ENCODE measurements at regions not wholly inside any gene's neighbourhood (a gene's known extent, or its start where the extent isn't known, plus 50 kb on each side); places are given as distances from the start of the nearest gene placed in this dataset.
"Not testable (repeated sequence)": the region's sequence is repeated elsewhere in the genome, so short reads cannot be mapped to it uniquely, and the experiment has no call there.

GRCh38 chr2:31785876-31786275 lies 205.1 kb upstream of the SRD5A2 start:
- Histone ChIP-seq H3K4me3 (ENCODE audit: insufficient read depth, low read depth, low read length) (no peak overlapping the region), H3K27me3 (ENCODE audit: insufficient read depth, low read length) (no peaks in the 10 kb centered on the region), H3K36me3 (ENCODE audit: insufficient read depth, low read length) (no peaks in the 10 kb centered on the region), H3K27ac (ENCODE audit: low read depth, low read length) (no peak overlapping the region), H3K4me2 (ENCODE audit: low read length) (no peak overlapping the region), H3K79me2 (ENCODE audit: insufficient read depth, low read length) (no peaks in the 10 kb centered on the region), H3K9me3 (ENCODE audit: insufficient read depth, low read depth, low read length) (no peaks in the 10 kb centered on the region), H4K20me1 (ENCODE audit: insufficient read depth, low read length) (no peaks in the 10 kb centered on the region), H3K4me1 (ENCODE audit: insufficient read depth, low read length) (no peaks in the 10 kb centered on the region), H3K9ac (ENCODE audit: low read length) (no peak overlapping the region), H2AFZ (ENCODE audit: low read depth, low read length) (no peak overlapping the region)
- TF ChIP-seq CTCF (IDR thresholded peaks at IDR 0.05; ENCODE audit: insufficient read depth, low read depth, low read length), result no peak
- TF ChIP-seq EZH2 (IDR thresholded peaks at IDR 0.05; ENCODE audit: insufficient read depth, low read length), result no peak
- Mint-ChIP-seq H3K9me3 (ENCODE audit: unreplicated experiment) (peaks cover 8% of the 10 kb centered on the region), H3K4me1 (ENCODE audit: low read depth, unreplicated experiment) (no peaks in the 10 kb centered on the region), H3K27ac (ENCODE audit: unreplicated experiment) (no peak overlapping the region), H3K4me3 (ENCODE audit: unreplicated experiment) (no peak overlapping the region), H3K36me3 (ENCODE audit: low read depth, unreplicated experiment) (no peaks in the 10 kb centered on the region), H3K27me3 (ENCODE audit: low read depth, unreplicated experiment) (no peaks in the 10 kb centered on the region)
- FAIRE-seq (no peak), DNase-seq (ENCODE audit: low read depth) (no peak)

GRCh38 chr2:31784868-31785267 lies 204.1 kb upstream of the SRD5A2 start:
- peaks cover 9% of the 10 kb centered on the region for H3K9me3 Mint-ChIP-seq (ENCODE audit: unreplicated experiment)
- Histone ChIP-seq H3K4me3 (ENCODE audit: insufficient read depth, low read depth, low read length) (no peak overlapping the region), H3K27ac (ENCODE audit: low read depth, low read length) (no peak overlapping the region), H3K9me3 (ENCODE audit: insufficient read depth, low read depth, low read length) (no peaks in the 10 kb centered on the region), H3K27me3 (ENCODE audit: insufficient read depth, low read length) (no peaks in the 10 kb centered on the region), H3K9ac (ENCODE audit: low read length) (no peak overlapping the region), H3K36me3 (ENCODE audit: insufficient read depth, low read length) (no peaks in the 10 kb centered on the region), H2AFZ (ENCODE audit: low read depth, low read length) (no peak overlapping the region), H3K79me2 (ENCODE audit: insufficient read depth, low read length) (no peaks in the 10 kb centered on the region), H4K20me1 (ENCODE audit: insufficient read depth, low read length) (no peaks in the 10 kb centered on the region), H3K4me1 (ENCODE audit: insufficient read depth, low read length) (no peaks in the 10 kb centered on the region), H3K4me2 (ENCODE audit: low read length) (no peak overlapping the region)
- FAIRE-seq, result no peak
- H3K4me3 Mint-ChIP-seq (ENCODE audit: unreplicated experiment), result no peak overlapping the region
- TF ChIP-seq EZH2 (IDR thresholded peaks at IDR 0.05; ENCODE audit: insufficient read depth, low read length), result no peak
- TF ChIP-seq CTCF (IDR thresholded peaks at IDR 0.05; ENCODE audit: insufficient read depth, low read depth, low read length), result no peak
- H3K27ac Mint-ChIP-seq (ENCODE audit: unreplicated experiment), result no peak overlapping the region
- H3K27me3 Mint-ChIP-seq (ENCODE audit: low read depth, unreplicated experiment), result no peaks in the 10 kb centered on the region
- DNase-seq (ENCODE audit: low read depth), result no peak
- H3K36me3 Mint-ChIP-seq (ENCODE audit: low read depth, unreplicated experiment), result no peaks in the 10 kb centered on the region
- no peaks in the 10 kb centered on the region for H3K4me1 Mint-ChIP-seq (ENCODE audit: low read depth, unreplicated experiment)

- not testable (repeated sequence) for H3K4me1 ChIP-seq (ENCODE audit: insufficient read depth, low read length); H2AFZ ChIP-seq (ENCODE audit: low read depth, low read length); H3K9ac ChIP-seq (ENCODE audit: low read length); H3K27me3 Mint-ChIP-seq (ENCODE audit: low read depth, unreplicated experiment); H3K4me3 ChIP-seq (ENCODE audit: insufficient read depth, low read depth, low read length); H4K20me1 ChIP-seq (ENCODE audit: insufficient read depth, low read length); H3K27ac Mint-ChIP-seq (ENCODE audit: unreplicated experiment); H3K36me3 ChIP-seq (ENCODE audit: insufficient read depth, low read length); H3K27me3 ChIP-seq (ENCODE audit: insufficient read depth, low read length); H3K4me3 Mint-ChIP-seq (ENCODE audit: unreplicated experiment); H3K79me2 ChIP-seq (ENCODE audit: insufficient read depth, low read length); H3K27ac ChIP-seq (ENCODE audit: low read depth, low read length); H3K4me1 Mint-ChIP-seq (ENCODE audit: low read depth, unreplicated experiment); H3K9me3 ChIP-seq (ENCODE audit: insufficient read depth, low read depth, low read length); FAIRE-seq; DNase-seq (ENCODE audit: low read depth); H3K4me2 ChIP-seq (ENCODE audit: low read length); H3K36me3 Mint-ChIP-seq (ENCODE audit: low read depth, unreplicated experiment)
- H3K9me3 Mint-ChIP-seq (ENCODE audit: unreplicated experiment), result peaks cover 13% of the 10 kb centered on the region
Measured at GRCh38 chr2:31783446-31784091, 202.8 kb upstream of the SRD5A2 start.
